GM12878 (cell line): ENCODE measurements at regions not wholly inside any gene's neighbourhood (a gene's known extent, or its start where the extent isn't known, plus 50 kb on each side); places are given as distances from the start of the nearest gene placed in this dataset.

Source experiments
- ATAC-seq: fragments of 200-7000 bp; cut with Tn5 transposase; 3 replicates; pipeline ENCODE4 v1.9.1; 2020; ENCODE audit warnings: mild to moderate bottlenecking, moderate library complexity
- BruUV-seq: library from RNA; stranded (reverse); fragments of 400-500 nt; replicated peaks from 2 replicates; lab custom pipeline; 2021; lab: Mats Ljungman, UMichigan
- CTCF ChIA-PET: fragments of 300-600 bp; sonication (Branson Sonifier 250); formaldehyde crosslinking; extraction: SDS; loops from one replicate; lab custom pipeline; 2021; ENCODE audit warnings: inconsistent platforms; lab: Yijun Ruan, JAX
- POLR2A ChIA-PET: fragments of 350-600 bp; formaldehyde crosslinking; extraction: SDS; loops from one replicate; lab custom pipeline; 2021; ENCODE audit warnings: inconsistent platforms; lab: Charles Lee
- RAD21 ChIA-PET: fragments of 300-600 bp; sonication (Branson Sonifier 250); formaldehyde crosslinking; loops from one replicate; lab custom pipeline; 2023; ENCODE audit warnings: antibody characterized with exemption; ENCODE audit not compliant: unreplicated experiment; lab: Charles Lee
- SMC1A ChIA-PET: fragments of 300-600 bp; sonication (Branson Sonifier 250); formaldehyde crosslinking; loops from one replicate; lab custom pipeline; 2023; ENCODE audit not compliant: unreplicated experiment, uncharacterized antibody; lab: Charles Lee
- DNase-seq: peaks from one replicate; pipeline ENCODE4 v3.0.0-alpha.2; 2011; ENCODE audit warnings: low read depth, low spot score
- FAIRE-seq: peaks from 3 replicates; lab custom pipeline; 2011; peaks lifted over from hg19 to GRCh38; lab: Jason Lieb, UNC
- H2AFZ ChIP-seq: 2 replicates; pipeline ENCODE4 v1.6.0; 2011; ENCODE audit warnings: low read depth, low read length, control low read depth; ENCODE audit not compliant: control insufficient read depth
- H3K27ac ChIP-seq: 2 replicates; pipeline ENCODE4 v1.5.1; 2011; ENCODE audit warnings: control low read depth; ENCODE audit not compliant: control insufficient read depth, insufficient read depth
- H3K27me3 ChIP-seq, 2 experiments: replicated peaks in 1 of 2; 2 replicates each; pipeline versions ENCODE4 v1.6.0 to v1.6.1; 2011; ENCODE audit warnings: low read length in 1 of 2; ENCODE audit not compliant: control insufficient read depth in 2 of 2, insufficient read depth in 2 of 2
- H3K36me3 ChIP-seq, 2 experiments: 2 replicates each; pipeline ENCODE4 v1.5.1; 2011; ENCODE audit warnings: low read length in 1 of 2; ENCODE audit not compliant: control insufficient read depth in 2 of 2, insufficient read depth in 2 of 2
- H3K4me1 ChIP-seq: 2 replicates; pipeline ENCODE4 v1.6.1; 2011; ENCODE audit warnings: mild to moderate bottlenecking, low read length, moderate library complexity, mixed read lengths; ENCODE audit not compliant: control insufficient read depth, insufficient read depth
- H3K4me2 ChIP-seq: 2 replicates; pipeline ENCODE4 v1.6.0; 2011; ENCODE audit warnings: control low read depth; ENCODE audit not compliant: control insufficient read depth, insufficient read depth
- H3K4me3 ChIP-seq: fragments of 200-600 bp; sonication (generic); 2 replicates; pipeline ENCODE4 v1.5.1; 2016
- H3K79me2 ChIP-seq: 2 replicates; pipeline ENCODE4 v1.6.0; 2011; ENCODE audit warnings: low read length; ENCODE audit not compliant: control insufficient read depth, insufficient read depth
- H3K9ac ChIP-seq: 2 replicates; pipeline ENCODE4 v1.8.0; 2011; ENCODE audit warnings: low read length, control low read depth, mixed read lengths; ENCODE audit not compliant: control insufficient read depth, insufficient read depth
- H3K9me3 ChIP-seq: replicated peaks from 3 replicates; pipeline ENCODE4 v1.5.1; 2011; ENCODE audit warnings: mild to moderate bottlenecking, low read length; ENCODE audit not compliant: control insufficient read depth, insufficient read depth
- H4K20me1 ChIP-seq: 2 replicates; pipeline ENCODE4 v1.6.0; 2011; ENCODE audit not compliant: control insufficient read depth, insufficient read depth
- ASH2L ChIP-seq: fragments of 300-600, 200-600 bp; sonication (generic); IDR thresholded peaks from 2 replicates; pipeline ENCODE4 v1.6.1; 2017; ENCODE audit warnings: low read depth, mild to moderate bottlenecking, borderline replicate concordance
- BACH1 ChIP-seq: fragments of 450-650 bp; IDR thresholded peaks from 2 replicates; pipeline ENCODE4 v1.6.1; 2017; ENCODE audit warnings: mild to moderate bottlenecking, borderline replicate concordance
- CBX3 ChIP-seq: fragments of 200-600 bp; sonication (generic); IDR thresholded peaks from 2 replicates; pipeline ENCODE4 v1.6.1; 2016; ENCODE audit warnings: low read depth, borderline replicate concordance
- EZH2 ChIP-seq: IDR thresholded peaks from 2 replicates; pipeline ENCODE4 v1.6.1; 2012; ENCODE audit warnings: low read depth, mild to moderate bottlenecking, control low read depth, inconsistent platforms, low read length, borderline replicate concordance; ENCODE audit not compliant: control insufficient read depth
- IKZF1 ChIP-seq: fragments of 450-650 bp; conservative IDR thresholded peaks from 2 replicates; pipeline ENCODE4 v1.6.1; 2017; ENCODE audit warnings: antibody characterized with exemption, mild to moderate bottlenecking
- IKZF2 ChIP-seq, 2 experiments: fragments of 450-650 bp; IDR thresholded peaks; 2 replicates each; pipeline ENCODE4 v1.6.1; 2017; ENCODE audit warnings: mild to moderate bottlenecking in 2 of 2, moderate library complexity in 2 of 2
- JUND ChIP-seq: IDR thresholded peaks from 2 replicates; pipeline ENCODE4 v1.6.1; 2012; ENCODE audit warnings: low read depth, mild to moderate bottlenecking, low read length, improper control_type of control experiment, moderate library complexity
- MAX ChIP-seq: IDR thresholded peaks from 2 replicates; pipeline ENCODE4 v1.6.1; 2012; ENCODE audit warnings: low read depth, low read length, improper control_type of control experiment
- NFIC ChIP-seq: IDR thresholded peaks from 2 replicates; pipeline ENCODE4 v1.6.1; 2012; ENCODE audit warnings: low read depth, mild to moderate bottlenecking, inconsistent platforms, low read length, moderate library complexity
- NKRF ChIP-seq: fragments of 450-650 bp; conservative IDR thresholded peaks from 2 replicates; pipeline ENCODE4 v1.6.1; 2017; ENCODE audit warnings: mild to moderate bottlenecking, moderate library complexity
- NR2F1 ChIP-seq: fragments of 450-650 bp; conservative IDR thresholded peaks from 2 replicates; pipeline ENCODE4 v1.6.1; 2017; ENCODE audit warnings: mild to moderate bottlenecking
- PAX8 ChIP-seq: fragments of 450-650 bp; IDR thresholded peaks from 2 replicates; pipeline ENCODE4 v1.6.1; 2017; ENCODE audit warnings: mild to moderate bottlenecking, moderate library complexity
- RCOR1 ChIP-seq: conservative IDR thresholded peaks from 2 replicates; pipeline ENCODE4 v1.6.1; 2012; ENCODE audit warnings: low read depth, low read length, improper control_type of control experiment
- REST ChIP-seq: IDR thresholded peaks from 2 replicates; pipeline ENCODE4 v1.6.1; 2012; ENCODE audit warnings: mild to moderate bottlenecking, low read depth, low read length
- SMAD1 ChIP-seq: fragments of 450-650 bp; IDR thresholded peaks from 2 replicates; pipeline ENCODE4 v1.6.1; 2018; ENCODE audit warnings: mild to moderate bottlenecking, low read depth; ENCODE audit not compliant: partially characterized antibody
- SRF ChIP-seq, 2 experiments: IDR thresholded peaks; 2 replicates each; pipeline ENCODE4 v1.6.1; 2011; ENCODE audit warnings: low read depth in 2 of 2, low read length in 2 of 2, mild to moderate bottlenecking in 1 of 2, moderate library complexity in 1 of 2
- SUZ12 ChIP-seq: fragments of 200-600 bp; sonication (generic); IDR thresholded peaks from one replicate; pipeline ENCODE4 v1.6.1; 2018; ENCODE audit warnings: antibody characterized with exemption, mild to moderate bottlenecking; ENCODE audit not compliant: unreplicated experiment
- TAF1 ChIP-seq: IDR thresholded peaks from 2 replicates; pipeline ENCODE4 v1.6.1; 2011; ENCODE audit warnings: mild to moderate bottlenecking, low read depth, low read length, borderline replicate concordance
- ZNF217 ChIP-seq: fragments of 450-650 bp; IDR thresholded peaks from 2 replicates; pipeline ENCODE4 v1.6.1; 2017; ENCODE audit warnings: antibody characterized with exemption, mild to moderate bottlenecking
- WGBS: methylation state at CpG from one replicate; pipeline ENCODE4 v1.1.6; 2016; ENCODE audit warnings: low lambda C conversion rate; ENCODE audit not compliant: insufficient replicate concordance, insufficient coverage; ENCODE audit errors: missing lambda C conversion rate; 5-methylcytosine and 5-hydroxymethylcytosine counted together
- in situ Hi-C: fragments of 300-500 bp; cut with MboI; formaldehyde crosslinking; loops from 9 replicates; pipeline ENCODE4 v1.14.3; 2018; ENCODE audit warnings: mixed read lengths
- intact Hi-C: fragments of 100-400 bp; cut with micrococcal nuclease; formaldehyde crosslinking; loops from one replicate; pipeline ENCODE4 v1.14.2; 2022; ENCODE audit not compliant: unreplicated experiment

- Histone ChIP-seq H3K27ac (no peak overlapping the region), H3K4me3 (no peak overlapping the region), H3K27me3 (no peaks in the 10 kb centered on the region), H3K36me3 (no peaks in the 10 kb centered on the region)
- intact Hi-C loops: no loop called here
- no peak for FAIRE-seq
- CTCF ChIA-PET: no interaction called here
- BruUV-seq: no TSS peak
- RAD21 ChIA-PET: no interaction called here
- no peak for TF ChIP-seq TAF1
- no peak for TF ChIP-seq IKZF1
- no peak for TF ChIP-seq EZH2
- TF ChIP-seq MAX: no peak
- TF ChIP-seq SMAD1: no peak
- no peak for TF ChIP-seq NFIC
- no peak for TF ChIP-seq SRF (IDR thresholded peaks at IDR 0.05; ENCODE audit: low read depth in 2 of 2, low read length in 2 of 2)
- TF ChIP-seq RCOR1: no peak
- no peak for TF ChIP-seq SUZ12
- no peak for TF ChIP-seq PAX8
- no peak for TF ChIP-seq CBX3
- no peak for TF ChIP-seq ASH2L
- no peak for TF ChIP-seq REST
- no peak for TF ChIP-seq NKRF
- no peak for TF ChIP-seq BACH1
- TF ChIP-seq IKZF2 (IDR thresholded peaks at IDR 0.05): no peak
- no peak for TF ChIP-seq ZNF217
- no peak for TF ChIP-seq NR2F1
- TF ChIP-seq JUND: no peak
- TF ChIP-seq, all 136 proteins: peak for 0
- ChIA-PET SMC1A (no interaction called here), POLR2A (no interaction called here)
- no peak for DNase-seq
- Histone ChIP-seq H3K9ac (no peak overlapping the region), H2AFZ (no peak overlapping the region), H3K9me3 (no peaks in the 10 kb centered on the region), H3K79me2 (no peaks in the 10 kb centered on the region), H3K4me2 (no peak overlapping the region), H3K4me1 (no peaks in the 10 kb centered on the region), H4K20me1 (no peaks in the 10 kb centered on the region)
- ATAC-seq: no peak
- 34% methylated on average over 2 of the region's 2 CpGs for WGBS
- in situ Hi-C loops: no loop called here
These were observed 203.7 kb upstream of the OTX2 start for GRCh38 chr14:57013987-57014386.
